Fibroblast of skin of right quadriceps (primary cell): ENCODE measurements at regions not wholly inside any gene's neighbourhood (a gene's known extent, or its start where the extent isn't known, plus 50 kb on each side); places are given as distances from the start of the nearest gene placed in this dataset.
A peak's percentile ranks its signal among the peaks of the same experiment; 100 is the strongest.

ENCODE experiments used
- DNase-seq: peaks from one replicate; pipeline ENCODE4 v3.0.0-alpha.2; 2013

DNA sequence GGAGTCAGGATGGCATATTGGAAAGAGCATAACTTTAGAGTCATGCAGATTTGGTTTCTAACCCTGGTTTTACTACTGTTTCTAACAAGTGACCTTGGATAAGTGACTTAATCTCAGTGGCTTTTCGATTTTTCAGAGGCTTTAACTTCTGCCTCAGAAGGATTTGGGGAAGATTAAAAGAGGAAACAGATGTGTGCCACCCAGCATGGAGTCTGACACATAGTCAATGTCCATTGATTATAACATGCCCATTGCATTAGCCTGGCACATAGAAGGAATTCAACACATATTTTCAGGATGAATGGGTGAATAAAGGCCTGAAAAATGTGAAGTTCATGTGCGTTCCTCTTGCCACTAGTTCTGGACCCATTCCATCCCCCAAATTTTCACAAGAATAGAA is 438.2 kb downstream of the EPHA4 start:
- no peak for DNase-seq

DNA sequence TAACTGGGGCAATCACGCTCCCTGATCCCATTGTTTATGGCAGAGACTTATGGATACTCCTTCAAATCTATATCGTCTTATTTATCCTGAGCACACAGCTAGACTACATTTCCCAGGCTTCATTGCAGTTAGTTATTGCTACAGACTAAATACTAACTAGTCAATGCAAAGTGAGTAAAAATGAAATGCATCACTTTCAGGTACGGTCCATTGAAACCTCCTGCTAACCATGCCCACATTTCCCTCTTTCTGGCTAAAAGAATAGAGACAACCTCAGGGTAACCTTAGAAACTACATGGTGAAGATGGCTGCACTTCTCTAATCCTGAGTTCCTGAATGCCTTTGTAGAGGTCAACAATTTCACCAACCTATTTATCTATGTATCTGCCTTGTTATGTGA is 437.4 kb downstream of the EPHA4 start:
- DNase-seq = no peak

DNA sequence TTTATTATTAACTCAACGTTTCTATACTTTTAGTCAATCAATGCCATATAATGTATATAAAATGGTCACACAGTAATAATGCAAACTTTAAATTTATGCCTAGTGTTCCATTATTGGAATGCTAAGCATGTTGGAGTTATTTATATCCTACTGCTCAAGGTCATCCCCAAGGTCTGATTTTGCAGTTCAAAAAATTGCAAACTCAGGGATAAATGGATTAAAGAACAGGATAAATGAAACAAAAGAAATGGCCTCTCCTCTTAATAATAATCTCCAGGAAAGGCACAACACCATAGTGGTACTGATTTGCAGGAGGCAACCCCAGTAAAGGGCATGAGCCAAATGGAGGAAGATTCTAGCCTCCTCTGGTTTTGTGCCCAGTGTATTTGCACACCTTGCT is 436.4 kb downstream of the EPHA4 start:
- DNase-seq = no peak

DNA sequence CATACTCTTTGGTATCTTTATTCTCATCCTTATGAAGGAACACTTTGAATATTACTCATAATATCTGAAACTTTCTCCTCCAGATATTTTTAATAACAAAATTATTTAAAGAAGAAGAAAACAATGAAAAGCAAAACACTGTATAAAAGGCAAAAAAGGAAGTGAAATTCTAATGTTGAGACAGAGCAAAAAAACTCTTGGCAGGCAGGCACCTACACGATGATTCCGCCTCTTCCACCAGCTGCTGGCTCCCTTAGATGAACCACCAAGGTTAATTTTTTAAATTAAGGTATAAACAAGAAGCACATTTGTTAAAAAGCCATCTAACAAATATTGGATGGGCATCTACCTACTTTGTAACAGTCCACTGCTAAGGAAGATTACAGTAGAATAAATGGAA is 434.7 kb downstream of the EPHA4 start:
- no peak for DNase-seq

DNA sequence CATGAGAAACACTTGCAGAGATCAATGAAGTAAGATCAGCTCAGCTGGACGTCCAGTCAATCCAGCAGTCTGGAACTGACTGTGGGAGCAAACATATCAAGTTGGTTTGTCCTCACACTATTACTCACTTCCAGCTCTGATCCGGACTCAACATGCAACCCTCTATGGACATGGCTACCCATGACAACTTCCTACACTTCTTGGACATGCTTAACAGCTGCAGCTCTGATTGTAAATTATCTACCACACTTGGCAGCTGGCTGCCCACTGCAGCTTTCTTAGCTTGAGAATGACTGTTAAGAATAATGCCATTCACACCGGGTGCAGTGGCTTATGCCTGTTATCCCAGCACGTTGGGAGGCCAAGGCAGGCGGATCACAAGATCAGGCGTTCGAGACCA is 429.8 kb downstream of the EPHA4 start:
- no peak for DNase-seq

DNA sequence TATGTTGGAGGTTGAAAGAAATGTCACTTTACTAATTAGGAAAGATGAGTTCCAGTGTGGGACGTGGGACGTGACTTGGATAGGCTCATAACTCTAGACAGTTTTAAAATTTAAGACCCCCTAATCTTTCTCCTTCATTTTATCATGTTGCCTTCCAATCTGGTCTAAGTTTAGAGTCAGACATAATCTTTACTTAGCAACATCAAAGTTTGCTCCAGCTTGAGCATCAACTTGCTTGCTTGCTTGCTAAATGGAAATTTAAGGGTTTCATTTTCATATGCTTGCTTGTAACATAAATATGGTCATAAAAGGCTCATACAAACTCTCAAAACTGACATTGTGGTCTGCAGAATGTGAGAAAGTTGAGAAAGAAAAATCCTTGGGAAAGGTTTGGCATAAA is 428.9 kb downstream of the EPHA4 start:
- DNase-seq = no peak

DNA sequence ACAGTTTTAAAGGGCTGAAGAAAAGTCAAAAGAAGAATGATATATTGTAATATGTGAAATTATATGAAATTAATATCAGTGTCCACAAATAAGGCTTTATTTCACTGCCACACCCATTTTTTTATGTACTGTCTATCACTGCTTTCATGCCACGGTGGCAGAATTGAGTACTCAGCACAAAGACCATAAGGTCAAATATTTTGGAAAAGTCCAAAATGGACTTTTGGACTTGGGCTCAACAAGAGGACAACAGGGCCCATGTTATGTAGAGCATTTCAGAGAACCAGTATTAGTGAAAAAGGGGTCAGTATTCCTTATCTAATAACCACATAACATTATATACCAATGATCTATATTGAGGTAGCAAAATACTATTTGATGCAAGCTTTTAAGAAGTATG is 427.2 kb downstream of the EPHA4 start:
- DNase-seq = no peak

DNA sequence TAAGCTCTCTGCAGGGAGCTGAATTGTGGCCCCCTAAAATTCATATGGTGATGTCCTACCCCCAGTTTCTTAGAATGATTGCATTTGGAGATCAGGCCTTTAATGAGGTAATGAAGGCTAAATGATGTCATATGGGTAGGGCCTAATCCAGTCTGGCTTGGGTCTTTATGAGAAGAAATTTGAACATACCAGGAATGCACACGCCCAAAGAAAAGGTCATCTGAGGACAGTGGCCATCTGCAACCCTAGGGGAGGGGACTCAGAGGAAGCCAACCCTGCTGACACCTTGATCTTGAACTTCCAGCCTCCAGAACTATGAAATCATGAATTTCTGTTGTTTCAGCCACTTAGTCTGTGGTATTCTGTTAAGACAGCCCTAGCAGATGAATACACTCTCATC is 426.7 kb downstream of the EPHA4 start:
- no peak for DNase-seq

DNA sequence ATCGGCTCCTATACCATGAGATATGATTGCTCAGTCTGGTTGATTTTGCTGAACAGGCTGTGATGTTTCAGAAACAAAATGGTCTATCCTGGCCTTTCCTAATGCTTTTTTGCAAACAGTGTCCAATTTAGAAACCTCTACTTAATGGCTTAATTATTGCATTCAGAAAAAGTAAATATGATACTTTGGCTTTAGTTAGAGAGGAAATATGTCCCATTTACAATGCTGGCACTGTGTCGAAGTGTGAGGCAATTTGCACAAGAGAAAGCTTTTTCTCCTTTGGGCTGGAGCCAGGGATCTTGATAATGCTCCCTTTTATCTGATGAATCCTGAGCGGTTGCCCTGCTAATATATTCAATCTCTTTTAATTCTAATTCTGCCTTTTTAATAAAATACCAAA is 418.9 kb downstream of the EPHA4 start:
- no peak for DNase-seq

DNA sequence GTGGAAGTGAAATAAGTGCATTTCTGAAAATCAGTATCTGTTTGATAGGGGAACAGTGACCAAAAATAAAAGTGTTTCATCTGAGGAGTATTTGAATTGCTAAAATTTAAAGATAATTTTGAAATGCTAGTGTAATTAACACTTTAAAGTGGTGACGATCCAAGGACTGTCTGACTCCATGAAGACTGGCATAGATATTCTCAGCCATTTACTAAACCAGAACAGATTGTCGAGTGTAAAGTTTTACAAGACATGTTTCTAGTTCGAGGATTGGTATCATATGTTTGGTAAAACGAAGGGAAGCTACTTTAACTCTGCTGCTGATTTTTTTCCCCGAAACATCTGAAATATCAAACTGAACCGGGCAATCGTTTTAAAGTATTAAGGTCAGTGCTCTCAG is 417.9 kb downstream of the EPHA4 start:
- no peak for DNase-seq

DNA sequence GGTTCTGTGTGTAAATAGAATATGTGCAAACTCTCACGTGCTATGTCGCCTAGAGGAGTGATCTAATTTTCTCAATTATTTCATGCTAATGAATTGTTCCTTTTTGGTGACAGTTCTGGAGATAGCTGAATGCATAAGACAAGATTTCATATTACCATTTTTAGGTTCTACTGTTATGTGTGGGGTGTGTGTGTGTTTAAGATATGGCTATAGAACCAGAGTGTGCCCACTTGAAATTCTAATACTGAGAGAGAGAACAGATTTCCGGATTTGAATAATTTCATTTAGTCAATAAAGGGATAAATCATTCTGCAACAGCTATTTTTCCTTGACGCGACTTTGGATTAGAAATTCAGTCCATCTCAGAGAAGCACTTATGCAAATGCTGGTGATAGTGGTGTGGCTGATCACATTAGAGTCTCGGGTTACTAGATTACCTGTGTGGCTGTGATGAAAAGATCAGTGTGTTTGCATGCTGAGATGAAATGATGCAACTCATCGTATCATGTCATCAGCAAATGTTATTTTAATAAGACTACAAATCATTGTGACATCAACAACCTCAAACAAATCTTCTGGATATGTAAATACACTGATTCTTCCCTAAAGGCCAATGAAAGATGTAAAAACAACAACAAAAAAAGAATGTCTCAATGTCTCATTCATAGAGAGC is 415.9 kb downstream of the EPHA4 start:
- DNase-seq = no peak

DNA sequence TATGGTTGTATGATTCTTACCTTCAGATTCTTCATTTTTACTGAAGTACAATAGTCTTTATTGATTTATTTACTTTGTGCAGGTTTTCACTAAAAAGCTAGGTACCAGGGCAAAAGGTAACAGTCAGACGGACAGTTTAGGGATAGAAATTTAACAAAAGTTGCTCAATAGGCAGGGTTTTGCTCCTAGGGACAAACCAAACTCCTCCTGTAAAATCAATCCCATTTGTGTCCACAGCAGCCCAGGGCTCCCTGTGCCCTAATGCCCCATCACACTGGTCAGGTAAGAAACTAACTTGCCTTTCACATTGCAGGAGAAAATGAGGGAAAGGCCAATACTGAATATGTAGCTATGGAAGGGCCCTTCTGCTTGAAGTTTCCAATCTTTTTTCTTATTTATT is 410.9 kb downstream of the EPHA4 start:
- no peak for DNase-seq

DNA sequence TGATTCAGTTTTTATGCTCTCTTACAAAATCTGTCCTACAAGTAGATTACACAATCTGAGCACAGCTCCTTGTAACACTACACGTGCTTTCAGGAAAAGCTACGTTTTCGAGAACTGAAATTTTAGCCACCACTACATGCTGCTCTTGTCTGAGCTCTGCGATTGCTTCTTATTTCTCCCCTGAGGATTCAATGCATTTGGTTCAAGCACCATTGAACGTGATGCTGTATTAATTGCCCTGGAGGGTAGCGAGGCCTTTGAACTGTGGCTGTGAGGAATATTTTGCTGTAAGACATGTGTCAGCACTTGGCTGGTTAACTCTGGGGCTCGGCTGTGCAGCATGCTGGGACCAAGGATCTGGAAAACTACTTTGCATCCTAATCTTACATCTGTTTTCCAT is 405.8 kb downstream of the EPHA4 start:
- peak; percentile 54 for DNase-seq

DNA sequence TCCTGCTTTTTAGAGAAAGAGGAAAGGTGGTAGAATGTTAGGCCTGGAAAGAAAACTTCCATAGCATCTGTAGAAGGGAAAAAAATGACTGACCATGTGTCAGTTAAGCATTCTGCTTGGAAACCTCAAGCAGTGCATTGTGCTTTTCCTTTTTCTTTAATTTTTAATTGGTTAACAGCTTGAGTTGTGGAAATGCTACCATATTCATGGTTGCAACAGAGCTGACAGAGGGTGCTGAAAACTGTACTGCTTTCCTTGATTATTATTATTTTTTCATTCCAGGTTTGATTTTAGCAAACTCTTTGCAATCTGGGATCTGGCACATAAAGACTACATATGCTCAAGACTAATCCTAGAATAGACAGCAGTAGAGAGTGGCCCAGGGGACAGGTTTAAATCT is 404.5 kb downstream of the EPHA4 start:
- DNase-seq = no peak

DNA sequence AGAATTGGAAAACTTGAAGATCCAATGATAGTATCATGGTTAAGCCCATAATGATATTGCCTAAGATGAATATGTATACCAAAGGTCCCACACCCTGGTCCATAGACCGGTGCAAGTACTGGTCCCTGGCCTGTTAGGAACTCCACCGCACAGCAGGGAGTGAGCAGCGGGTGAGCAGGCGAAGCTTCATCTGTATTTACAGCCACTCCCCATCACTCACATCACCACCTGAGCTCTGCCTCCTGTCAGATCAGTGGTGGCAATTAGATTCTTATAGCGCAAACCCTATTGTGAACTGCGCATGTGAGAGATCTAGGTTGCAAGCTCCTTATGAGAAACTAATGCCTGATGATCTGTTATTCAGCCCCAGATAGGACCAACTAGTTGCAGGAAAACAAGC is 402.4 kb downstream of the EPHA4 start:
- DNase-seq = no peak

DNA sequence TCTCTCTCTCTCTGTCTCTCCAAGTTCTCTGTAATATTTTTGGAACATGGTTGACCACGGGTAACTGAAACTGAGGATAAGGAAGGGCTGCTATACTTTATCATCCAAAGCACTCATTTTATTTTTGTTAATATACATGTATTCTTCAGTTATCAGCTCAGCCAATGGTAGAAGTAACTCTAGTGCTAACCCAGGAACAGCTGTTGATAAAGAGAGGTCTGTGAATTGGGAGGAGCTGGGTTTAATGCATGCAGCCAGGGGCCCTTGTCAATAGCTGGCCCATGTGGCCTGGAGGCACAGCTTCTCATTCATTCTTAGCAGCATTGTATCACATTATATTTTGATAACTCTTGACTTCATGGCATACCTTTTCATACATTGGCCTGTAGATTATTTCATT is 401.6 kb downstream of the EPHA4 start:
- no peak for DNase-seq

DNA sequence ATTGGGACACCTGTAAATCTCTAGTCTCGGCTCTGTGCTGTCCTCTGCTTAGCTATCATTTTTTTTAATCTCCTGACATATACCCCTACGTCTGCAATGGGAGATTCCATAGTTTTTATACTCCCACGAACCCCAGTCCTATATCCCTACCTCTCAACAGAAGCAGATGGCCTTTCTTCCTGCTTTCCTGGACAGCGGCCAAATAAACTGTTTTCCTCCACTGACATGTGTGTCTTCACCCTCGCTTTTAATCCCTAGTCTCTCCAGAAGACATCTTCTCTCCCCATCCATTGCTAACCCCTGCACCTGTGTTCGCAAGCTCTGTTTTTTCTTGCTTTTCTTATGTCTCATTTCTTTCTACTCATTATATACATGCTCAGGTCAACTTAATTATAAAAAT is 395.4 kb downstream of the EPHA4 start:
- no peak for DNase-seq

DNA sequence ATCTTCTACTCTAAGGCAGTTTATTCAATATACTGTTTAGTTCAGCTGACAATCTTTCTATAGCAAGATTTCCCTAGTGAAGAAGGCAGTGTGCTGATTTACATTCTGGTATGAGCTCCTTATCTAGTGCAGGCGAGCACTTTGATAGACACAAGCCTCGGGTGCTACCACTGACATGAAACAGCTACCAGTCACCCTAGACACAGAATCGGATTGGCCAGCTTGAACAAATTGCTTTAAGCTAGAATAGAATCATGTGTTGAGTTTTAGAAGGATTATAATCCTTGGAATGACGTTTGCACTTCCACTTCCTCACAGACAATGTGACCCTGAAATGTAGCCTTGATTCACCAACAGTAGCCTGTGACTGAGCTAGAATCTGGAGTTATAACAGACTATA is 394.0 kb downstream of the EPHA4 start:
- no peak for DNase-seq

DNA sequence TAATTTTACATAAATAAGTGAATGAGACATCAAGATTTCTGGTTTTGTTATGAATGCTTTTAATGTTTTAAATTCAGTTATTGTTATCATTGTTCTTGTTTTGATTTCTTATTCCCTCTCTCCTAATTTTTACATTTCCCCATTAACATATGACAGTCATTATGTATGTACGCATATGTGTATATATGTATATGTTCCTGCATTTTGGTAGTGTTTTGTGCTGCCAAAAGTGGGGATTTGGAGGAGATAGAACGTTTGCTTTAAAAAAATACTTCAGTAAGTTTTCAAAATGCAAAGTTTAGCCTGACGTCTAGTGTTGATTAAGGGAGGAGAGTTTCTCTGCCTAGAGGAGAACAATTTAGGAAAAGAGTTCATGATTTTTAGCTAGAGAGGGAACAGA is 385.2 kb downstream of the EPHA4 start:
- no peak for DNase-seq

DNA sequence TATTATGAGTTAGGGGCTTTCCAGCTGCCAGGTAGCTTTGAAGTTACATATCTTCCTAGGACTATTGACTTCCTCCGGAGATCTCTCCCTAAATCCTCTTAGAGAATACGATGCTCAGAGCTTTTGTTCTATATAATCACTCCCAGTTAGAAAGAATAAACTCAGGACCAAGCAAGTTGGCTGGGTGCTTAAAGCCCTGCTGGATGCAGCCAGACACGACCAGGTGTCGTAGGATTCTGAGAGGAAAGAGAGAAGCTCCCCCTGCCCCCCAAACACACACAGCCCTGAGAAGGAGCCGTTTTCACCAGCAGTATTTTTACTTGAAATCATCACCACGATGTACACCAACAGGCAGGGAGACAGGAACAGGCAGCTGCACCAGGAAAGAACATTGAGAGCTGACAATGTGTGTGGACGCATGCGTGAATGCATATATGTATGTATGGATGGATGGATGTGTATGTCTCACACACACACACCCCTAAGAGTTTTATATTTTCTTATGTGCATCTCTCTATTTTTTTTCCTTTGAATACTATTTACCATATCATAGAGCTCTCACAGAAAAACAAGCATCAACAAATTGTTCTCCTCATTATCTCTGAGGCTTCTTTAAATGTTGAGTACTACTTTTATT is 382.6 kb downstream of the EPHA4 start:
- DNase-seq = no peak

DNA sequence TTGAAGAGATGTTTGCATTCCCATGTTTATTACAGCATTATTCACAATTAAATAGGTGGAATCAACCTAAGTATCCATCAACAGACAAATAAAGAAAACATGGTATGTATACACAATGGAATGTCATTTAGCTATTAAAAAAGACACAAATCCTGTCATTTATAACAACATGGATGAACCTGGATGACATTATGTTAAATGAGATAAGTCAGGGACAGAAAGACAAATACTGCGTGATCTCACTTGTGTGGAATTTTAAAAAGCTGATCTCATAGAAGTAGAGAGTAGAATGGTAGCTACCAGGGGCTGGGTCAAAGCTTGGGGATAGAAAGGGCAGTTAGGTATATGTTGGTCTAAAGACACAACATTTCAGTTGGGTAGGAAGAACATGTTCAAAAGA is 376.3 kb downstream of the EPHA4 start:
- no peak for DNase-seq

DNA sequence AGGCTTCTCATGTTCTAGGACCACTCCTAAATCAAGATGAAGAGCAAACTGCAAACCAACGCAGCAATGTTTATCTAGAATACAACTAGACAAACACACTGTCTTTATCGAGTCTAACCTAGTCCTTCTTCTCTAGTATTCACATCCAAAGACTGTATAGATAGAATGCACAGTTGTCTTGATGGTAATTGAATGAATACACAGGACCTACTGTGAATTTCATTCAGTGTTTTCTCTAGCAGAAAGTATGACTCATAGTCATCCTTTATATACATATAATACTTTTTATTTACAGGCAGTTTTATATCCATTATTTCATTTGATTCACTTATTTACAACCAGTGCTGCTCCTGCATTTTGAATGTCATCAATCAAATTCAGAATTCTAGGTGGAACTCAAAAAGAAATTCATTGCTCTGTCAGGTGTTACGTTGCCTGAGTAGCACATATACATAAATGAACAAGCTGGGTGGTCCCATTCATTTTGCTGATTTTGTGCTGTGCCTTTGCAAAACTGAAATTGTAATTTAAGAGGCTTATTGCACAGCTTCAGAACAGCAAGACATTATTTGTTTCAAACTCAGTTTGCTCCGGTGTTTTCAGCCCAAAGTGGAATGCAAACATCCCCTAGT is 374.8 kb downstream of the EPHA4 start:
- DNase-seq = no peak

DNA sequence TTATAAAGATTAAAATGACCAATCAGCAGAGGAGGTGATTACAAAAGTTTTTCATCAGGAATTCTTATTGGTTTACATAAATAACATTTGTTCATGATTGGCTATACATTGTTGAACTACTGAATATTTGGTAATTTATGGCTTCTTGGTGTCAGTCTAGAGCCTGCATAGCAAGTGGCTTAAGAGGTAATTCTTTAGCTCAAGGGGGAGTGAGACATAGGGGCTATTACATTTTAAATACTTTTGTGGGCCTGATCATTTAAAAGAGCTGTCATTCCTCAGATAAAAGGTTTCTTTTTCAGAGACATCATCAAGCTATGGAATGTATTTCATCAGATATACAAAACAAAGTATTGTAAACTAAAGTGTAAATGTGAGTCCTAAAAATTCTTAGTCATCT is 373.8 kb downstream of the EPHA4 start:
- DNase-seq = no peak

DNA sequence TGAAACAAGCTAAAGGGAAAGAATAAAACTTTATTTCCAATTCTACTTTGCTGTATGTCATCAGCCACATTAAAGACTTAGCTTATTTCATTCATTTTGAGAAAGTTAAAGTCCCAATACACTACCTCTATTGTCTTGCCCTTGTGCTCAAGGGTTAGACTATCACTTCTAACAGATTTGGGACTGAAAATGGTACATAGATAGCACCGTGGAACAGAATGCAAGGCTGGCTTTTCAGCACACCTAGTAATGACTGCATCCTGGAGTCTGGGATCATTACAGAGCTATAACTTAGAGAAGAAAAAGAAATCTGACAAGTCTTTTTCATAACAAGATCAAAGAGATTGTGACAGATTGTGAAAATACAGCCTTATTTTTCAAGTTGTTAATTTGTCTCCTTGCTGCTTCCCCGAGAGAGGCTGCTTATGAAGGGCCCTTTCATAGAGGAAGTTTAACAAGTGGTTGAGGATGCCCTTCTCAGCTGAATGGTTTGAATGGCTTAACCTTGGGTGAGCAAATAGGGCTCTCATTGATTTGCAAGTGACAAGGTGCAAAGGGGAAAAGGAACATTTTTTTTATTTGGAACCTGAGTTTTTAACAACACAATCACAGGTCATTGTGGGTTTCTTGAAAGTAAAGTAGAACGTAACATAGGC is 371.8 kb downstream of the EPHA4 start:
- DNase-seq = no peak
